ENCODE measurements at regions not wholly inside any gene's neighbourhood (a gene's known extent, or its start where the extent isn't known, plus 50 kb on each side); places are given as distances from the start of the nearest gene placed in this dataset.

GRCh38 chr16:79367822-79368221, 232.7 kb downstream of the MAF start:
- no TSS peak for BruUV-seq (replicated peaks)
- H3K23ac ChIP-seq (ENCODE audit: low read depth, low read length) = no peak overlapping the region
- peaks cover 19% of the 10 kb centered on the region for H3K9me3 ChIP-seq (ENCODE audit: control insufficient read depth, insufficient read depth, low read length)
- no peaks in the 10 kb centered on the region for H3K36me3 ChIP-seq (ENCODE audit: control insufficient read depth, insufficient read depth, low read length)
- no peak for ATAC-seq (ENCODE audit: low read depth)
- H2AK9ac ChIP-seq (replicated peaks; ENCODE audit: low read depth, low read length, poor library complexity) = no peak overlapping the region
- H3K4me2 ChIP-seq (ENCODE audit: low read depth, low read length) = no peak overlapping the region
- H4K91ac ChIP-seq (ENCODE audit: insufficient read depth, low read depth, low read length) = no peak overlapping the region
- no peak for TF ChIP-seq POLR2A (IDR thresholded peaks at IDR 0.05; ENCODE audit: low read depth, low read length)
- TF ChIP-seq SMC3 (IDR thresholded peaks at IDR 0.05; ENCODE audit: low read depth, low read length) = no peak
- no peak for TF ChIP-seq FOS (IDR thresholded peaks at IDR 0.05; ENCODE audit: low read depth, low read length)
- TF ChIP-seq NFE2L2 (IDR thresholded peaks at IDR 0.05; ENCODE audit: low read depth, low read length) = no peak
- no peak for TF ChIP-seq MXI1 (IDR thresholded peaks at IDR 0.05; ENCODE audit: borderline replicate concordance, low read depth, low read length)
- no peak for TF ChIP-seq CTCF (conservative IDR thresholded peaks at IDR 0.05; ENCODE audit: low read depth, low read length)
- TF ChIP-seq, protein P1, sequence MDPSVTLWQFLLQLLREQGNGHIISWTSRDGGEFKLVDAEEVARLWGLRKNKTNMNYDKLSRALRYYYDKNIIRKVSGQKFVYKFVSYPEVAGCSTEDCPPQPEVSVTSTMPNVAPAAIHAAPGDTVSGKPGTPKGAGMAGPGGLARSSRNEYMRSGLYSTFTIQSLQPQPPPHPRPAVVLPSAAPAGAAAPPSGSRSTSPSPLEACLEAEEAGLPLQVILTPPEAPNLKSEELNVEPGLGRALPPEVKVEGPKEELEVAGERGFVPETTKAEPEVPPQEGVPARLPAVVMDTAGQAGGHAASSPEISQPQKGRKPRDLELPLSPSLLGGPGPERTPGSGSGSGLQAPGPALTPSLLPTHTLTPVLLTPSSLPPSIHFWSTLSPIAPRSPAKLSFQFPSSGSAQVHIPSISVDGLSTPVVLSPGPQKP (IDR thresholded peaks at IDR 0.05; ENCODE audit: borderline replicate concordance, low read depth, low read length) = no peak
- no peak for TF ChIP-seq CHD1 (IDR thresholded peaks at IDR 0.05; ENCODE audit: low read depth, low read length)
- TF ChIP-seq BHLHE40 (IDR thresholded peaks at IDR 0.05; ENCODE audit: low read depth, low read length) = no peak
- dilution Hi-C loops (cut with HindIII; ENCODE audit: low sequenced_read_pairs, unreplicated experiment) (no loop called here), in situ Hi-C loops (cut with MboI; ENCODE audit: low sequenced_read_pairs) (no loop called here), intact Hi-C loops (cut with micrococcal nuclease) (no loop called here)
- no peak overlapping the region for H4K5ac ChIP-seq (ENCODE audit: low read depth, low read length)
- H3K56ac ChIP-seq (ENCODE audit: extremely low read depth, insufficient read depth, low read length) = no peak overlapping the region
- no peak overlapping the region for H3K4me3 ChIP-seq (ENCODE audit: insufficient read depth, low read depth, low read length)
- no peak for DNase-seq
- no peak overlapping the region for H2AFZ ChIP-seq (replicated peaks; ENCODE audit: low read length, poor library complexity)
- H3K27ac ChIP-seq (ENCODE audit: insufficient read depth, low read length) = no peak overlapping the region
- H2AK5ac ChIP-seq (ENCODE audit: low read depth, low read length) = no peak overlapping the region
- no peaks in the 10 kb centered on the region for H3K4me1 ChIP-seq (ENCODE audit: control insufficient read depth, insufficient read depth, low read length)
- WGBS, 2 experiments (ENCODE audit: extremely low coverage in 2 of 2, insufficient read length in 1 of 2) = no CpG with 5 or more reads among the region's 5 CpGs
- no peak overlapping the region for H2BK120ac ChIP-seq (ENCODE audit: low read depth, low read length)
- H3K14ac ChIP-seq (replicated peaks; ENCODE audit: low read depth, low read length) = no peak overlapping the region
- ChIA-PET POLR2A (ENCODE audit: unreplicated experiment) (no interaction called here), CTCF (no interaction called here)
- no peaks in the 10 kb centered on the region for H3K79me1 ChIP-seq (ENCODE audit: low read depth in 1 of 2, low read length in 2 of 2)
- no peak overlapping the region for H2BK15ac ChIP-seq (ENCODE audit: low read depth, low read length)
- no peaks in the 10 kb centered on the region for H3K27me3 ChIP-seq (ENCODE audit: control insufficient read depth, insufficient read depth, low read length)
- no peak overlapping the region for H3K9ac ChIP-seq (ENCODE audit: low read depth, low read length)
- H2BK20ac ChIP-seq (ENCODE audit: low read depth, low read length) = no peak overlapping the region
- no peaks in the 10 kb centered on the region for H3K9me1 ChIP-seq (ENCODE audit: insufficient read depth, low read length)
- no peaks in the 10 kb centered on the region for H4K20me1 ChIP-seq (ENCODE audit: insufficient read depth, low read length)
- no peak overlapping the region for H2BK5ac ChIP-seq (ENCODE audit: low read depth, low read length, poor library complexity, severe bottlenecking)
- H4K8ac ChIP-seq (ENCODE audit: low read depth in 2 of 2, low read length in 2 of 2) = no peak overlapping the region
- H3K18ac ChIP-seq (ENCODE audit: low read depth, low read length) = no peak overlapping the region
- H3K4ac ChIP-seq (ENCODE audit: low read depth, low read length) = no peak overlapping the region
